GM12872 (cell line): ENCODE measurements at regions not wholly inside any gene's neighbourhood (a gene's known extent, or its start where the extent isn't known, plus 50 kb on each side); places are given as distances from the start of the nearest gene placed in this dataset.

Experiments
- CTCF ChIP-seq: IDR thresholded peaks from 3 replicates; pipeline ENCODE4 v1.5.1; 2011; ENCODE audit warnings: low read depth, mild to moderate bottlenecking, low read length, moderate library complexity; ENCODE audit not compliant: insufficient read depth

- TF ChIP-seq CTCF, result no peak
These were observed 651.1 kb upstream of the TBX3 start for GRCh38 chr12:115335048-115335447.

- no peak for TF ChIP-seq CTCF
These were observed 649.0 kb upstream of the TBX3 start for GRCh38 chr12:115332945-115333344.

GRCh38 chr12:115325858-115326257 is 641.9 kb upstream of the TBX3 start:
- no peak for TF ChIP-seq CTCF

GRCh38 chr12:115324949-115325593 is 641.1 kb upstream of the TBX3 start:
- TF ChIP-seq CTCF, result no peak

- no peak for TF ChIP-seq CTCF
These were observed 639.4 kb upstream of the TBX3 start for GRCh38 chr12:115323223-115323905.

- no peak for TF ChIP-seq CTCF
These were observed 638.3 kb upstream of the TBX3 start for GRCh38 chr12:115322275-115322674.

- TF ChIP-seq CTCF, result no peak
These were observed 637.0 kb upstream of the TBX3 start for GRCh38 chr12:115320967-115321366.
